Liver (tissue), 8 donors: ENCODE measurements at regions not wholly inside any gene's neighbourhood (a gene's known extent, or its start where the extent isn't known, plus 50 kb on each side); places are given as distances from the start of the nearest gene placed in this dataset.

Source experiments
- DNase-seq: peaks from one replicate; pipeline ENCODE4 v3.0.0-alpha.2; 2017; ENCODE audit warnings: low spot score
- H3K27ac ChIP-seq, 2 donors: one replicate each; pipeline ENCODE4 v1.7.0; 2013; ENCODE audit warnings: inconsistent platforms in 2 of 2, low read length in 2 of 2, control low read depth in 1 of 2, low read depth in 1 of 2, mild to moderate bottlenecking in 1 of 2
- H3K27me3 ChIP-seq, 4 donors: one replicate each; pipeline versions ENCODE4 v1.6.1 to v1.7.0; 2013; ENCODE audit warnings: low read length in 3 of 4, inconsistent platforms in 1 of 4, mild to moderate bottlenecking in 1 of 4, moderate library complexity in 1 of 4; ENCODE audit not compliant: control insufficient read depth in 4 of 4, insufficient read depth in 4 of 4
- H3K36me3 ChIP-seq, 4 donors: one replicate each; pipeline versions ENCODE4 v1.6.1 to v1.7.0; 2013; ENCODE audit warnings: low read length in 3 of 4, mild to moderate bottlenecking in 3 of 4, low read depth in 1 of 4, moderate library complexity in 1 of 4; ENCODE audit not compliant: control insufficient read depth in 4 of 4, insufficient read depth in 3 of 4
- H3K4me1 ChIP-seq, 4 donors: one replicate each; pipeline versions ENCODE4 v1.6.1 to v1.7.0; 2013; ENCODE audit warnings: low read length in 3 of 4, mild to moderate bottlenecking in 3 of 4, moderate library complexity in 1 of 4; ENCODE audit not compliant: control insufficient read depth in 4 of 4, insufficient read depth in 4 of 4
- H3K4me3 ChIP-seq, 3 donors: one replicate each; pipeline versions ENCODE4 v1.6.1 to v1.7.0; 2013; ENCODE audit warnings: low read length in 3 of 3, control low read depth in 1 of 3, low read depth in 1 of 3, mild to moderate bottlenecking in 1 of 3
- H3K9ac ChIP-seq, 2 donors: one replicate each; pipeline ENCODE4 v1.7.0; 2013; ENCODE audit warnings: low read length in 2 of 2, mild to moderate bottlenecking in 2 of 2, moderate library complexity in 2 of 2, control low read depth in 1 of 2, low read depth in 1 of 2
- H3K9me3 ChIP-seq, 4 donors: one replicate each; pipeline versions ENCODE4 v1.6.1 to v1.7.0; 2013; ENCODE audit warnings: low read length in 3 of 4; ENCODE audit not compliant: control insufficient read depth in 4 of 4
- CTCF ChIP-seq: fragments of 150-350 bp; IDR thresholded peaks from 2 replicates; pipeline ENCODE4 v1.5.1; 2017; ENCODE audit warnings: improper control_type of control experiment, low read depth, low read length; ENCODE audit not compliant: missing input control
- EGR1 ChIP-seq, 2 donors: IDR thresholded peaks; 2 replicates each; pipeline ENCODE4 v1.6.1; 2016 to 2018; ENCODE audit warnings: antibody characterized with exemption in 2 of 2, low read depth in 2 of 2
- FOXA1 ChIP-seq: IDR thresholded peaks from 2 replicates; pipeline ENCODE4 v1.6.1; 2016; ENCODE audit warnings: antibody characterized with exemption
- FOXA2 ChIP-seq: IDR thresholded peaks from 2 replicates; pipeline ENCODE4 v1.6.1; 2016; ENCODE audit warnings: antibody characterized with exemption
- GABPA ChIP-seq, 2 donors: IDR thresholded peaks in 1 of 2; conservative IDR thresholded peaks in 1 of 2; 2 replicates each; pipeline ENCODE4 v1.6.1; 2016; ENCODE audit warnings: antibody characterized with exemption in 2 of 2, mild to moderate bottlenecking in 1 of 2, moderate library complexity in 1 of 2
- HNF4A ChIP-seq, 2 donors: conservative IDR thresholded peaks; 2 replicates each; pipeline ENCODE4 v1.6.1; 2016; ENCODE audit warnings: antibody characterized with exemption in 2 of 2, mild to moderate bottlenecking in 2 of 2
- HNF4G ChIP-seq: IDR thresholded peaks from 2 replicates; pipeline ENCODE4 v1.6.1; 2016; ENCODE audit warnings: antibody characterized with exemption
- JUND ChIP-seq, 2 donors: IDR thresholded peaks; 2 replicates each; pipeline ENCODE4 v1.6.1; 2016; ENCODE audit warnings: antibody characterized with exemption in 2 of 2
- NR2F2 ChIP-seq: IDR thresholded peaks from 2 replicates; pipeline ENCODE4 v1.6.1; 2016; ENCODE audit warnings: antibody characterized with exemption
- RAD21 ChIP-seq, 2 donors: IDR thresholded peaks; 2 replicates each; pipeline ENCODE4 v1.6.1; 2016; ENCODE audit warnings: antibody characterized with exemption in 2 of 2, mild to moderate bottlenecking in 2 of 2
- REST ChIP-seq: IDR thresholded peaks from 2 replicates; pipeline ENCODE4 v1.6.1; 2016; ENCODE audit warnings: antibody characterized with exemption, mild to moderate bottlenecking
- RXRA ChIP-seq, 2 donors: IDR thresholded peaks; 2 replicates each; pipeline ENCODE4 v1.6.1; 2017 to 2018; ENCODE audit warnings: antibody characterized with exemption in 2 of 2, mild to moderate bottlenecking in 1 of 2
- SP1 ChIP-seq: IDR thresholded peaks from 2 replicates; pipeline ENCODE4 v1.6.1; 2018; ENCODE audit warnings: antibody characterized with exemption, mild to moderate bottlenecking
- YY1 ChIP-seq: IDR thresholded peaks from 2 replicates; pipeline ENCODE4 v1.6.1; 2016; ENCODE audit warnings: antibody characterized with exemption, mild to moderate bottlenecking
- WGBS: extraction: QIAGEN DNeasy Blood & Tissue Kit; methylation state at CpG from one replicate; pipeline ENCODE4 v1.1.7; 2013; 5-methylcytosine and 5-hydroxymethylcytosine counted together
- TF ChIP-seq, protein P1 (sequence below): IDR thresholded peaks from 2 replicates; pipeline ENCODE4 v1.6.1; 2016; ENCODE audit warnings: antibody characterized with exemption
- TF ChIP-seq, protein P2 (sequence below): IDR thresholded peaks from 2 replicates; pipeline ENCODE4 v1.6.1; 2016; ENCODE audit warnings: antibody characterized with exemption
- TF ChIP-seq, protein P3 (sequence below): IDR thresholded peaks from 2 replicates; pipeline ENCODE4 v1.6.1; 2016; ENCODE audit warnings: antibody characterized with exemption
- donor health status: healthy.
- donor health status: healthy.
- donor health status: healthy.
- donor health status: healthy.
- donor health status: healthy.

DNA sequence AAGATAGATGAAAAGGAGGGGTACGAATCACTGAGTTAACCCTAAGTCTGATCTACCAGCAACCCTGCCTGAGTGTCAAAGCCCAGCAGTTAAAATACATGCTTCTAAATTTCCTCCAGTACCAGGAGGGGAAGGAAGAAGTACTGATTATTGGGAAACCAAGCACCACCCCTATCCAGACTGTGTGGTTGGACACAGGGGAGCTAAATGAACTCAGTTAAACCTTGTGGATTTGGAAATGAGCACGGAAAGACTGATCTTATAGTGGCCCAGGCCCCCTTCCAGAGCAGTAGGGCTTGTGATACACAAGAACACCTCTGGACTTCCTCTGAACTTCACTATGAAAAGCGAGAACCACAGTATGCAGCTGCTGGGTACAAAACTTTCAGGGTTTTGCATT lies 585.6 kb downstream of the MAFB start:
- WGBS: 83% methylated on average over 3 of the region's 3 CpGs
- no peaks in the 10 kb centered on the region for H3K36me3 ChIP-seq
- H3K27me3 ChIP-seq: peaks cover 0 to 5% (median 0%) of the 10 kb centered on the region in 4 donors
- no peak for DNase-seq
- no peaks in the 10 kb centered on the region for H3K9me3 ChIP-seq
- H3K4me3 ChIP-seq: no peak overlapping the region
- no peak overlapping the region for H3K27ac ChIP-seq
- no peak for TF ChIP-seq RXRA (IDR thresholded peaks at IDR 0.05)
- no peak for TF ChIP-seq RAD21 (IDR thresholded peaks at IDR 0.05)
- no peak for TF ChIP-seq FOXA2
- TF ChIP-seq NR2F2: no peak
- TF ChIP-seq EGR1 (IDR thresholded peaks at IDR 0.05; ENCODE audit: low read depth in 2 of 2): no peak
- TF ChIP-seq JUND (IDR thresholded peaks at IDR 0.05): no peak
- TF ChIP-seq REST: no peak
- no peak for TF ChIP-seq HNF4G
- no peak for TF ChIP-seq GABPA (IDR thresholded peaks at IDR 0.05 in 1 of 2, conservative IDR thresholded peaks at IDR 0.05 in 1 of 2)
- TF ChIP-seq HNF4A (conservative IDR thresholded peaks at IDR 0.05): no peak
- no peak for TF ChIP-seq SP1
- TF ChIP-seq, protein P1, sequence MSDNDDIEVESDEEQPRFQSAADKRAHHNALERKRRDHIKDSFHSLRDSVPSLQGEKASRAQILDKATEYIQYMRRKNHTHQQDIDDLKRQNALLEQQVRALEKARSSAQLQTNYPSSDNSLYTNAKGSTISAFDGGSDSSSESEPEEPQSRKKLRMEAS: no peak
- TF ChIP-seq CTCF: no peak
- no peaks in the 10 kb centered on the region for H3K4me1 ChIP-seq
- no peak overlapping the region for H3K9ac ChIP-seq

GRCh38 chr20:40101560-40101959 lies 587.5 kb downstream of the MAFB start:
- no peaks in the 10 kb centered on the region for H3K36me3 ChIP-seq
- H3K9me3 ChIP-seq: no peaks in the 10 kb centered on the region
- no peak overlapping the region for H3K9ac ChIP-seq
- TF ChIP-seq EGR1 (IDR thresholded peaks at IDR 0.05; ENCODE audit: low read depth in 2 of 2) (no peak), RXRA (IDR thresholded peaks at IDR 0.05) (peak; percentile 6 to 15)
- H3K27ac ChIP-seq: no peak overlapping the region
- WGBS: 65% methylated on average over 4 of the region's 4 CpGs
- no peak overlapping the region for H3K4me3 ChIP-seq
- H3K27me3 ChIP-seq: peaks cover 0 to 5% (median 0%) of the 10 kb centered on the region in 4 donors
- DNase-seq: no peak
- H3K4me1 ChIP-seq: no peaks in the 10 kb centered on the region

DNA sequence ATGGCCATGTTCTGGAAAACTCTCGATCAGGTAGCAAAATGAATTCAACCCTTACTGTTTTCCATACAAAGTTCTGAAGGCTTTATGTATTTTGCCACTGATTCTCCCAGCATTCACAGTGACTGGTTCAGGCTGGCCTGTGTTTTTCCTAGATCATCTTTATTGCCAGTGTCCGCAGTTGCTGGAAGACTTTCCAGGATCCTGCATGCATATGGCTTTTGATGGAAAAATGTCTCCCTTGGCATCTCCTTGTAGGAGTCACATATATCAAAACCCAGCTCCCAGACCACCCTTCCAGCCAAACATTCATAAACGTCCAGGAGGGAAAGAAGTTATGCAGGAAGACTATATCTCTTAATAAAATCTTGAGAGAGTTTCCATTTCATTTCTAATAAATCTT lies 588.8 kb downstream of the MAFB start:
- no peak for DNase-seq
- peaks cover 0 to 5% (median 0%) of the 10 kb centered on the region in 4 donors for H3K27me3 ChIP-seq
- WGBS: 82% methylated on average over 3 of the region's 3 CpGs
- H3K36me3 ChIP-seq: no peaks in the 10 kb centered on the region
- TF ChIP-seq FOXA2 (no peak), FOXA1 (no peak), HNF4G (no peak), GABPA (IDR thresholded peaks at IDR 0.05 in 1 of 2, conservative IDR thresholded peaks at IDR 0.05 in 1 of 2) (no peak), CTCF (no peak), YY1 (no peak)
- TF ChIP-seq, protein P2, sequence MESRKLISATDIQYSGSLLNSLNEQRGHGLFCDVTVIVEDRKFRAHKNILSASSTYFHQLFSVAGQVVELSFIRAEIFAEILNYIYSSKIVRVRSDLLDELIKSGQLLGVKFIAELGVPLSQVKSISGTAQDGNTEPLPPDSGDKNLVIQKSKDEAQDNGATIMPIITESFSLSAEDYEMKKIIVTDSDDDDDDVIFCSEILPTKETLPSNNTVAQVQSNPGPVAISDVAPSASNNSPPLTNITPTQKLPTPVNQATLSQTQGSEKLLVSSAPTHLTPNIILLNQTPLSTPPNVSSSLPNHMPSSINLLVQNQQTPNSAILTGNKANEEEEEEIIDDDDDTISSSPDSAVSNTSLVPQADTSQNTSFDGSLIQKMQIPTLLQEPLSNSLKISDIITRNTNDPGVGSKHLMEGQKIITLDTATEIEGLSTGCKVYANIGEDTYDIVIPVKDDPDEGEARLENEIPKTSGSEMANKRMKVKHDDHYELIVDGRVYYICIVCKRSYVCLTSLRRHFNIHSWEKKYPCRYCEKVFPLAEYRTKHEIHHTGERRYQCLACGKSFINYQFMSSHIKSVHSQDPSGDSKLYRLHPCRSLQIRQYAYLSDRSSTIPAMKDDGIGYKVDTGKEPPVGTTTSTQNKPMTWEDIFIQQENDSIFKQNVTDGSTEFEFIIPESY: no peak
- TF ChIP-seq, protein P3, sequence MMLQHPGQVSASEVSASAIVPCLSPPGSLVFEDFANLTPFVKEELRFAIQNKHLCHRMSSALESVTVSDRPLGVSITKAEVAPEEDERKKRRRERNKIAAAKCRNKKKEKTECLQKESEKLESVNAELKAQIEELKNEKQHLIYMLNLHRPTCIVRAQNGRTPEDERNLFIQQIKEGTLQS: no peak
- no peaks in the 10 kb centered on the region for H3K9me3 ChIP-seq
- no peak overlapping the region for H3K9ac ChIP-seq
- H3K4me1 ChIP-seq: no peaks in the 10 kb centered on the region
- H3K27ac ChIP-seq: no peak overlapping the region
- H3K4me3 ChIP-seq: no peak overlapping the region
